ENCODE measurements at regions not wholly inside any gene's neighbourhood (a gene's known extent, or its start where the extent isn't known, plus 50 kb on each side); places are given as distances from the start of the nearest gene placed in this dataset.

- no peak for DNase-seq (ENCODE audit: low read depth)
- TF ChIP-seq, protein P1, sequence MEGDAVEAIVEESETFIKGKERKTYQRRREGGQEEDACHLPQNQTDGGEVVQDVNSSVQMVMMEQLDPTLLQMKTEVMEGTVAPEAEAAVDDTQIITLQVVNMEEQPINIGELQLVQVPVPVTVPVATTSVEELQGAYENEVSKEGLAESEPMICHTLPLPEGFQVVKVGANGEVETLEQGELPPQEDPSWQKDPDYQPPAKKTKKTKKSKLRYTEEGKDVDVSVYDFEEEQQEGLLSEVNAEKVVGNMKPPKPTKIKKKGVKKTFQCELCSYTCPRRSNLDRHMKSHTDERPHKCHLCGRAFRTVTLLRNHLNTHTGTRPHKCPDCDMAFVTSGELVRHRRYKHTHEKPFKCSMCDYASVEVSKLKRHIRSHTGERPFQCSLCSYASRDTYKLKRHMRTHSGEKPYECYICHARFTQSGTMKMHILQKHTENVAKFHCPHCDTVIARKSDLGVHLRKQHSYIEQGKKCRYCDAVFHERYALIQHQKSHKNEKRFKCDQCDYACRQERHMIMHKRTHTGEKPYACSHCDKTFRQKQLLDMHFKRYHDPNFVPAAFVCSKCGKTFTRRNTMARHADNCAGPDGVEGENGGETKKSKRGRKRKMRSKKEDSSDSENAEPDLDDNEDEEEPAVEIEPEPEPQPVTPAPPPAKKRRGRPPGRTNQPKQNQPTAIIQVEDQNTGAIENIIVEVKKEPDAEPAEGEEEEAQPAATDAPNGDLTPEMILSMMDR (conservative IDR thresholded peaks at IDR 0.05; ENCODE audit: low read depth, low read length) = no peak
- no peak overlapping the region for H3K4me3 ChIP-seq (ENCODE audit: low read length)
Measured at GRCh38 chr10:43803791-43804190, 155.1 kb upstream of the ZNF32 start.

- H3K4me3 ChIP-seq (ENCODE audit: low read length) = no peak overlapping the region
- TF ChIP-seq, protein P1 (conservative IDR thresholded peaks at IDR 0.05; ENCODE audit: low read depth, low read length) = no peak
- DNase-seq (ENCODE audit: low read depth) = no peak
Measured at GRCh38 chr10:43802988-43803696, 154.5 kb upstream of the ZNF32 start.

DNA sequence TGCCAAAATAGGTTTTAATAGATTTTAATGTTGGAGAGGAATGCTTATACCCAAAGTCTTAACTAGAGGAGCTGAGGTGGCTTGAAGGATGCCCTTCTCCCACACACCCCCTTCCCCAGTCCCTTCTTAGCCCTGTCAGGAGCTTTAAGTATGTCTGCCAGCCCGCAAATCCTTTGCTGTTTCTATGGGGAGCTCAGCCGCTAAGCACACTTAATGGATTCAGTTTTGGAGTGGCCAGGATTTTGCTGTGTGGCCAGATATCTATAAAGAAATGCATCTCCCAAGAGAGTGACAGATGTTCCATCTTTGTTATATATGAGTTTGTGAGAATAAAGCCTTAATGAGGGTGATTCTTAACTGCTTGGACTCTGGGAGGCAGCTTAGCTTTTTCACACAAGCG lies 152.9 kb upstream of the ZNF32 start:
- H3K4me3 ChIP-seq (ENCODE audit: low read length) = no peak overlapping the region
- no peak for DNase-seq (ENCODE audit: low read depth)
- TF ChIP-seq, protein P1 (conservative IDR thresholded peaks at IDR 0.05; ENCODE audit: low read depth, low read length) = no peak

DNA sequence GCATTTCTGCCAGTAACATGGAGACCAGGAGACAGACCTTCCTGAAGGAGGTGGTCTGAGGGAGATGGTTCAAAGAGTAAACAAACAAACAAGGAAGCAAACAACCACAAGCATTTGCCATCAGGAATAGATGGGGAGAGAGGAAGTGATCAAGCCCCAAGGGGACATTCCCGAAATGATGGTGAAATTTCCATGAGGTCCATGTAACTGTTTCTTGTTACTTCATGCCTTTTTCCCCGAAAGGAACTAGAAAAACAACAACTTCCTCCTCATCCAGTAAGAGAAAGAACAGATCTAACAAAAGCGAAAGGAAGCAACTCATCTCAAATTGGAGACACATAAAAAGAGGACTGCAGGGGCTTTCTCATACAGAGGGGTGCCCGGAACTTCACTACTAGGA lies 152.5 kb upstream of the ZNF32 start:
- no peak overlapping the region for H3K4me3 ChIP-seq (ENCODE audit: low read length)
- no peak for DNase-seq (ENCODE audit: low read depth)
- TF ChIP-seq, protein P1 (conservative IDR thresholded peaks at IDR 0.05; ENCODE audit: low read depth, low read length) = no peak

GRCh38 chr10:43796781-43797180 lies 148.1 kb upstream of the ZNF32 start:
- no peak overlapping the region for H3K4me3 ChIP-seq (ENCODE audit: low read length)
- TF ChIP-seq, protein P1 (conservative IDR thresholded peaks at IDR 0.05; ENCODE audit: low read depth, low read length) = no peak
- no peak for DNase-seq (ENCODE audit: low read depth)

- no peak for DNase-seq (ENCODE audit: low read depth)
- TF ChIP-seq, protein P1 (conservative IDR thresholded peaks at IDR 0.05; ENCODE audit: low read depth, low read length) = no peak
- no peak overlapping the region for H3K4me3 ChIP-seq (ENCODE audit: low read length)
Measured at GRCh38 chr10:43795639-43796038, 147.0 kb upstream of the ZNF32 start.

DNA sequence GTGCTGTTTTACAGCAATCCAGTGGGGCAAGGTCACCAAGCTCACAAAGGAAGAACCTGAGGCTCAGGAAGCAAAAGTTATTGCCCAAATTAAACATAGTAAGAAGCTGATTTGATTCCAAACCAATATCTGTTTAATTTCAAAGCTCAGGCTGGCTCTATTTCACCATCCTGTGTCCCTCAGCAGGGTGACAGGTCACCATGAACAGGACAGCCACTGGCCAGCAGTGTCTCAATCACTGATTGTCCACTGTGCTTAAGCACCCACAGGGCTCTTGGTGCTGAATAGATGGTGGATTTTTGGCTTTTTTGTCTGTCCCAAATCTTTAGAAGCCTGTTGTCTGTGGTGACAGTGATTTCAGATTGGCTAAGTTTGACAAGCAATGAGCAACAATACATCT lies 146.4 kb upstream of the ZNF32 start:
- no peak for DNase-seq (ENCODE audit: low read depth)
- no peak overlapping the region for H3K4me3 ChIP-seq (ENCODE audit: low read length)
- TF ChIP-seq, protein P1 (conservative IDR thresholded peaks at IDR 0.05; ENCODE audit: low read depth, low read length) = no peak
